HG02885 (cell line): ENCODE measurements at regions not wholly inside any gene's neighbourhood (a gene's known extent, or its start where the extent isn't known, plus 50 kb on each side); places are given as distances from the start of the nearest gene placed in this dataset.
"Not testable (repeated sequence)": the region's sequence is repeated elsewhere in the genome, so short reads cannot be mapped to it uniquely, and the experiment has no call there.

Experiments
- ATAC-seq: cut with Tn5 transposase; IDR thresholded peaks from one replicate; pipeline ENCODE4 v1.9.1; 2021; ENCODE audit warnings: mild to moderate bottlenecking; ENCODE audit not compliant: unreplicated experiment, poor library complexity

DNA sequence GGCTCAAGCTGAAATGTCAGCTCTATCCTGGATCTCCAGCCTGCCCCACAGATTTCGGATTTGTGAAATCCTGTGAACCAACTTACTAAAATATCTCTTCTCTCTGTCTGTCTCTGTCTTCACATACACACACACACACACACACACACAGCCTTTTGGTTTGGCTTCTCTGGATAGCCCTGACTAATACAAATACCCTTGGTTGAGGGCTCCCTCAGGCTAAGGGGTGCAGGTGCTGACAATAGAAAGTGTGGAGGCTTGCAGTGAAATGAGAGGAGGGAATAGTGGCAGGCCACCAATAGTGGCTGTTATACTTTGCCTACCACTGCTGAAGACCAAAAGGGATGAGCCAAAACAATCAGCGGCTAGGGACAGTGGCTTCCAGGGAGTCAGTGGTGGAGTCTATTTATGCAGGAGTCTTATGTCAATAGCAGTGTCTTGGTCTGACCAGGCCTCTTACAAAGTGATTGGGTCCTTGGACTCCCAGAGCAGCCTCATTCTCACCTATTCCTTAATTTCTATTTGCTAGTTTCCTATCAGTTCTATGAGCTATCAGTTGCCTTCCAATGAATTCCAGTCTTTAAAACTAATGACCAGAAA, 93.2 kb upstream of the GAS1 start:
- ATAC-seq: no peak

- not testable (repeated sequence) for ATAC-seq
Observed at GRCh38 chr9:87041553-87042235, 94.4 kb upstream of the GAS1 start.

- not testable (repeated sequence) for ATAC-seq
Observed at GRCh38 chr9:87049929-87050608, 102.8 kb upstream of the GAS1 start.

DNA sequence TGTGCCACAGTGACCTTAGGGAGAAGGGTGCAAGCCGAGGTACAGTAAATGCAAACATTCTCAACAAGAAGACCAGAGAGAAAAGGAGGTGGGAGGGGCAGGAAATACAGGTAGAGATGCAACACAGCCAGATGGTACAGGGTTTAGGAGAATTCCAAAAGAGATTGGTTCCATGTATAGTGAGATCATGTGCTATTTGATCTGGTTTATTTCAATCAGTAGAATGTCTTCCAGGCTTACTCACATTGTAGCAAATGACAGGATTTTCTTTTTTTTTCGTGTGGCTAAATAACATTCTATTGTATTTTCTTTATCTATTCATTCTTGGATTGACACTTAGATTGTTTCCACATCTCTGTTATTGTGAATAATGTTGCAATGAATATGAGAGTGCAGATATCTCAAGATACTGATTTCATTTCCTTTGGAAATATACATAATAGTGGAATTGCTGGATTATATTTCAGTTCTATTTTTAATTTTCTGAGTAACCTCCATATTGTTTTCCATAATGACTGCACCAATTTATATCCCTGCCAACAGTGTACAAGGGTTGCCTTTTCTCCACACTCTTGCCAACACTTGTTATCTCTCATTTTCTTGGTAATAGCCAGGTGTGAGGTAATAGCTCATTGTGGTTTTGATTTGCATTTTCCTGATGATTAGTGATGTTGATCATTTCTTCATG, 107.8 kb upstream of the GAS1 start:
- ATAC-seq: no peak

GRCh38 chr9:87059772-87060171, 112.5 kb upstream of the GAS1 start:
- ATAC-seq: no peak

DNA sequence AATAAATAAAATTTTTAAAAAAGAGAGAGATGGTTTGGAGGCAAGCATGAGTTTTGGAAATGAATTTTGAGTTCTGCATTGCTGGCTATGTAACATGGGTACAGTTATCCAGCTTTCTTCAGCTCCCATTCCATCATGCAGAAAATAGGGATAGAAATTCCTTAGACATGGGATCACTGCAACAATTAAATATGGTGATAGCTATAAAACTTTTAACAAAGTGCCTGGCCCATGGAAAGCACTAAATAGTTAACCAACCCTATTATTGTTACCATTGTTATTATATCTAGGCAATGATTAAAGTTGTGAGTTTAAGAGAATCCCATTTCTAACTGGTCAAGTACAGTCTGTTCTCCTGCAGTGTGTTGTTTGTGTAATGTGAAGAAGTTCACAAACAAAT, 115.4 kb upstream of the GAS1 start:
- ATAC-seq: no peak

GRCh38 chr9:87063246-87063645, 115.9 kb upstream of the GAS1 start:
- ATAC-seq: no peak

GRCh38 chr9:87063871-87064270, 116.6 kb upstream of the GAS1 start:
- ATAC-seq: no peak

DNA sequence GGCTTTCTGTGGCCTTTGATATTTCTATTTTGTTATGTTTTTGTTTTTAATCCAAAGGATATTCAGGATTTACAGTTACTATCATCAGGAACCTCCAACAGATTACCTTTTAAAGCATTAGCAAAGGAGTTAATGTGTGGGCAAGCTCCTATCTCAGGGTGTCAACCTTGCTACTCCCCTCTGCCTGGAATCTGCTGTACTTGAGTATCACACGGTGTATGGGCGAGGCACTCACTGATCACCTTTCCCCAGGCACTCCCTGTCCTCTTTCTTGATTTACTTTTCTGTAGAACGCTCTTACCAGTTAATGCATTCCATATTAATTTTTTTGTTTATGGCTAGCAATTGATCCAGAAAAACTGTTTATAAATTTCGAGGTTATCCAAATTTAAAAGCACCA, 117.0 kb upstream of the GAS1 start:
- no peak for ATAC-seq

- no peak for ATAC-seq
Observed at GRCh38 chr9:87065981-87066380, 118.7 kb upstream of the GAS1 start.

- no peak for ATAC-seq
Observed at GRCh38 chr9:87067426-87067825, 120.1 kb upstream of the GAS1 start.

GRCh38 chr9:87068177-87068840, 121.0 kb upstream of the GAS1 start:
- ATAC-seq: no peak

GRCh38 chr9:87069690-87070089, 122.4 kb upstream of the GAS1 start:
- ATAC-seq: no peak

DNA sequence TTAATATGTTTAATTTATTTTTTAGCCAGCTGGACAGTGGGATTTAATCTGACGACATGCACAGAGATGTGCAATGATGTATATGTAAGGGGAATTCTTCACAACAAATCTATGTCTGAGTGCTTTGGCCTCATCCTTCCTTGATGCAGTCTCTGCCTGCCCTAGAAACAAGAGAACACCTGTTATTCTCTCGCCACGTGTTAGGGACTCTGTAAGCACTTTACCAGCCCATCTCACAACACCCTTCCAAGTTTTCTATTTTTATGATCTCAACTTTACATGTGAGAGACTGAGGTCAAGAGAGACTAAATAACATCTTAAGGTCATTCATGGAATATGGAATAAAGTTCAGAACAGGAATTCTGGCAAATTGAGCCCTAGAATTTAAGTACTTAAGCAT, 123.0 kb upstream of the GAS1 start:
- ATAC-seq: no peak

GRCh38 chr9:87071473-87071872, 124.2 kb upstream of the GAS1 start:
- ATAC-seq: no peak

DNA sequence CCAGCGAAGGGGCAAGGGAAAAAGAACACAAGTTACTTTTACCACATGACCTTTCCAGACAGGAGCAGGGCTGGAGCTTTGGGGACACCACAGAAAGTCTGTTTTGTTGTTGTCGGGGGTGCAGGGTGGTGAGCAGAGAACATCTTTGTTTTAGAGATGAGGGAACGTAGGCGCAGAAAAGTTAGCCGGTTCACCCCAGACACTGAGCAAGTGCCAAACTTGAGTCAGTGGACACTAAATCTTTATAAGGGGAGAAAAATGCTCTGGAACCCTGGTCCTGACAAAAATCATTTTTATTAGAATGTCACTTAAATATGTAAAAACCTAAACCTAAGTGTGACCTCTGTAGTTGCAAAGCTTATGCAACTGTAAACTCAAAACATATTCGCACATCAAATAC, 126.4 kb upstream of the GAS1 start:
- no peak for ATAC-seq

DNA sequence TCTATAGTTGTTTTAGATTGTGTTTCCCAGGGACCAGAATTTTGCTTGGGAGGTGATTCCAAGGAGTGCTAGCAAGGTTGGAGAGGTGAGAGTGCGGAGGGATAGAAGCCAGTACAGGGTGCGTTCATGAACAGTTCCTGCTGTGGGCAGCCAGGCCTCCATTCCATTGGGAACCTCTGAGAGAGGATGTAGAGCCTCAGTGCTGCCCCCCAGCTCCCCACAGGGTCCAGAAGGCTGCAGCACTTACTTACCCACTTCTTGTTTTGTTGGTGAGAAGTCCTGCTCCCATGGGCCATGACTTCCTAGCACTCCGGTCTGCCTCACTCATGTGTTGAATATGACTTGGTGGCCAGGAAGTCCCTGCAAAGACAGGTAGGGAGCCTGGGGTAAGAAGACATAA, 128.2 kb upstream of the GAS1 start:
- no peak for ATAC-seq

DNA sequence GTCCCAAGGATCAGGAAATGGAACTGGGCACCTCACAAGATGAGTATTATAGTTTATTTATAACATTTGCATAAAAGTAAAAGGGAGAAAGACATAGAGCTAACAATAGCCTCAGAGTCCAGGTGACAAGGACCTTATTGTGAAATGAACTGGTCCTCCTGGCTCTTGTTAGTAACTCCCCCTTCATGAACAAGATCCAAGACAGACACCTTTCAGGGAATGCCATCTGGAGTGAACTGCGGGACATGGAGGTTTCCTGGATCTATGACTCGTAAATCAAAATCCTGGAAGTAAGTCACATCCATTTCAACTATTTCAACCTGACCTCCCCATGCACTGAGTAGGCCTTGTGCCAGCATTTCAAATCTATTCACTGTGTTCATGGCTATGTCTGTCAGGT, 129.5 kb upstream of the GAS1 start:
- ATAC-seq: no peak

- ATAC-seq: no peak
Observed at GRCh38 chr9:87077986-87078385, 130.7 kb upstream of the GAS1 start.

DNA sequence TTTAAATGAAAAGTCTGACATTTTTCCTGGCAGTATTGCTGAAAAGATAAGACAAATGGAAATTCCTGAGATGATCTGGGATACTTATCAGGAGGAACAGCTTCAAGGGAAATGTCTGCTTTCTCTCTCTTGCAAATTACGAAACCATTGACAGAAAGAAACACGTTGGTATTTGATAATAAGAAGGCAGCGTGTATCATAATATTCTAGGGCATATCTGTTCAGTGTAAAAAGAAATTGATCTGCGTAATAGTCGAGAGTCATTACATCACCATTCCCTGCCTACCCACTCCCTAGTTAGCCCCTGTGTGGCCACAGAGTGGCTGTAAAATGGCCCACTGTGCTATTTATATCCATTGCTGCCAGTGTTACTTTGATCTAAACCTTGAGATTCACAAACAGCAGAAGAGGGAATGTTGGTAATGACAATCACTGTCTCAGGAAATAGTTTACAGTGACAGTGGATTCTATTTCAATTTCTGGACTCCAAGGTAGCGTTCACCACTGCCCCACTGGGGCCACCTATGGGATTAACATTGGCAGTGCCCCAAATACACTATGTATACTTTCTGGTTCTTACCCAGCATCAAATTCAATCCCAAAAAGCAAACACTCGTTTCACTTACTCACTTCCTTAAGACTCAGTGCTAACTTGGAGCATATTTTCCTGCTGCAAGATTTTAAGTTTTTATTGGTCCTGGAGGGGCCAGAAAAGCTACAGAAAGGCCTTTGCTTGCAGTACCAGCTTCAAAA, 133.4 kb upstream of the GAS1 start:
- ATAC-seq: no peak
